Adrenal gland (tissue), 5 donors: ENCODE measurements at regions not wholly inside any gene's neighbourhood (a gene's known extent, or its start where the extent isn't known, plus 50 kb on each side); places are given as distances from the start of the nearest gene placed in this dataset.

Experiments
- CTCF ChIP-seq, 6 experiments: fragments of 450-650 bp in 4 of 6; fragments of 200-600 bp in 2 of 6; sonication (generic) in 1 of 6; IDR thresholded peaks; 1 replicate in 5 of 6; 2 replicates in 1 of 6; pipeline versions ENCODE4 v1.5.1 to v1.8.0; 2016 to 2021; ENCODE audit warnings: antibody characterized with exemption in 6 of 6, mild to moderate bottlenecking in 2 of 6, moderate library complexity in 1 of 6
- POLR2A ChIP-seq, 2 donors: fragments of 450-650 bp; IDR thresholded peaks; one replicate each; pipeline ENCODE4 v1.6.1; 2017; ENCODE audit warnings: antibody characterized with exemption in 2 of 2, mild to moderate bottlenecking in 2 of 2, moderate library complexity in 1 of 2
- donor health status: DM: no; HTN: no; CAD: no.

GRCh38 chr1:170291516-170291915 is 145.8 kb downstream of the NTMT2 start:
- TF ChIP-seq POLR2A (IDR thresholded peaks at IDR 0.05) (no peak), CTCF (IDR thresholded peaks at IDR 0.05) (no peak)
